ENCODE measurements at regions not wholly inside any gene's neighbourhood (a gene's known extent, or its start where the extent isn't known, plus 50 kb on each side); places are given as distances from the start of the nearest gene placed in this dataset.

- no peak for DNase-seq
These were observed 175.8 kb upstream of the GAS1 start for GRCh38 chr9:87122947-87123685.

GRCh38 chr9:87123830-87124229 is 176.5 kb upstream of the GAS1 start:
- DNase-seq, result no peak

- DNase-seq, result no peak
These were observed 178.5 kb upstream of the GAS1 start for GRCh38 chr9:87125819-87126218.

GRCh38 chr9:87127543-87127942 is 180.2 kb upstream of the GAS1 start:
- DNase-seq, result no peak

- no peak for DNase-seq
These were observed 180.8 kb upstream of the GAS1 start for GRCh38 chr9:87127978-87128614.

GRCh38 chr9:87128844-87129493 is 181.7 kb upstream of the GAS1 start:
- no peak for DNase-seq

GRCh38 chr9:87135074-87135473 is 187.8 kb upstream of the GAS1 start:
- DNase-seq, result no peak

GRCh38 chr9:87137718-87138117 is 190.4 kb upstream of the GAS1 start:
- DNase-seq, result no peak

GRCh38 chr9:87138128-87139040 is 191.1 kb upstream of the GAS1 start:
- no peak for DNase-seq

- DNase-seq, result no peak
These were observed 191.9 kb upstream of the GAS1 start for GRCh38 chr9:87139099-87139730.

GRCh38 chr9:87140142-87140541 is 192.8 kb upstream of the GAS1 start:
- no peak for DNase-seq

GRCh38 chr9:87140605-87141109 is 193.4 kb upstream of the GAS1 start:
- no peak for DNase-seq

GRCh38 chr9:87141124-87141523 is 193.8 kb upstream of the GAS1 start:
- no peak for DNase-seq

- no peak for DNase-seq
These were observed 199.6 kb upstream of the GAS1 start for GRCh38 chr9:87146933-87147332.

- DNase-seq, result no peak
These were observed 200.5 kb upstream of the GAS1 start for GRCh38 chr9:87147839-87148238.

GRCh38 chr9:87148331-87149104 is 201.2 kb upstream of the GAS1 start:
- no peak for DNase-seq

GRCh38 chr9:87149799-87150198 is 202.5 kb upstream of the GAS1 start:
- no peak for DNase-seq

GRCh38 chr9:87152256-87152655 is 204.9 kb upstream of the GAS1 start:
- DNase-seq, result no peak

- DNase-seq, result no peak
These were observed 208.9 kb upstream of the GAS1 start for GRCh38 chr9:87156247-87156646.

- DNase-seq, result no peak
These were observed 210.2 kb upstream of the GAS1 start for GRCh38 chr9:87157366-87158031.

GRCh38 chr9:87158765-87159164 is 211.5 kb upstream of the GAS1 start:
- DNase-seq, result no peak

Data from NCI-H446 (cell line).